ENCODE measurements at regions not wholly inside any gene's neighbourhood (a gene's known extent, or its start where the extent isn't known, plus 50 kb on each side); places are given as distances from the start of the nearest gene placed in this dataset.
A peak's percentile ranks its signal among the peaks of the same experiment; 100 is the strongest.
"Not testable (repeated sequence)": the region's sequence is repeated elsewhere in the genome, so short reads cannot be mapped to it uniquely, and the experiment has no call there.

GRCh38 chr5:36385495-36385894, 83.8 kb upstream of the RANBP3L start:
- no peak for DNase-seq (ENCODE audit: extremely low read depth in 1 of 11, low read depth in 9 of 11, low spot score in 4 of 11)

DNA sequence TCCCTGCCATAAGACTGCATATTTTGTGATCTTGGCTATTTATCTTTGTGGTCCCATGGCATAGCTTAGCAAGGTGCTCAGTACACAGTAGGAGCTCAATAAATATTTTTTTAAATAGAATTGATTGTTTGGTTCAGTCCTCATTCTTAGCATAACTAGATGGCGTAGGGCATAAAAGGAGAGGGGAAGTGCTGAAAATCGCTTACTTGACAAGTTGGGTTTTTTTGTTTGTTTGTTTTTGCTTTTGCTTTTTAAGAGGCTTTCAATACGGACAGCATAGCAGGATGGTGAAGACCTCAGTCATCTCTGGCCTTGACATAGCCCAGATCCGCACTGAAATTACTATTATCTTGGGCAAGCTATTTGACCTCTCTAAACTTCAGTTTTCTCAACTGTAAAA, 86.6 kb upstream of the RANBP3L start:
- DNase-seq (ENCODE audit: extremely low read depth in 1 of 11, low read depth in 9 of 11, low spot score in 4 of 11), result no peak

GRCh38 chr5:36389245-36389644, 87.5 kb upstream of the RANBP3L start:
- peak in 2 of 11 donors; percentile 5 to 21 for DNase-seq (ENCODE audit: extremely low read depth in 1 of 11, low read depth in 9 of 11, low spot score in 4 of 11)

- DNase-seq (ENCODE audit: extremely low read depth in 1 of 11, low read depth in 9 of 11, low spot score in 4 of 11), result no peak
Measured at GRCh38 chr5:36390640-36391039, 88.9 kb upstream of the RANBP3L start.

DNA sequence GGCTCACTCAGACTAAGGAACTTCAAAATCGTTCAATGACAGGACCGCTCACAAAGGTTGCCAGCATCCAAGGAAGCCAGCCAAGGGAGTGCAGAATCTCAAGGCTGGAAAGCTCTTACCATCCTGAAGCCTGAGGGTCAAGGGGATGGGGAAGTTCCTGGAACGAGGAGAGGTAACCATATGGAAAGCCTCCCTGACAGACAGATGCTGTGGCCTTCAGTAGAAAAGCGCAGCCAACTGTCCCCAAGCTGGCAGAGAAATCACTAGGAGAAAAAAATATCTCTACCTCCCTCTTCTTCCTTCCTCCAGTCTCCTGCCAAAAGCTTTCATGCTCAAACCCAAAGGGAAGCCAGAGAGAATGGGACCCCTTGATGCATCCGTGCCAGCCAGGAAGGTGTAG, 90.5 kb upstream of the RANBP3L start:
- DNase-seq (ENCODE audit: extremely low read depth in 1 of 11, low read depth in 9 of 11, low spot score in 4 of 11), result no peak

GRCh38 chr5:36392818-36393217, 91.1 kb upstream of the RANBP3L start:
- DNase-seq (ENCODE audit: extremely low read depth in 1 of 11, low read depth in 9 of 11, low spot score in 4 of 11), result no peak

GRCh38 chr5:36393656-36394428, 92.1 kb upstream of the RANBP3L start:
- no peak for DNase-seq (ENCODE audit: extremely low read depth in 1 of 11, low read depth in 9 of 11, low spot score in 4 of 11)

DNA sequence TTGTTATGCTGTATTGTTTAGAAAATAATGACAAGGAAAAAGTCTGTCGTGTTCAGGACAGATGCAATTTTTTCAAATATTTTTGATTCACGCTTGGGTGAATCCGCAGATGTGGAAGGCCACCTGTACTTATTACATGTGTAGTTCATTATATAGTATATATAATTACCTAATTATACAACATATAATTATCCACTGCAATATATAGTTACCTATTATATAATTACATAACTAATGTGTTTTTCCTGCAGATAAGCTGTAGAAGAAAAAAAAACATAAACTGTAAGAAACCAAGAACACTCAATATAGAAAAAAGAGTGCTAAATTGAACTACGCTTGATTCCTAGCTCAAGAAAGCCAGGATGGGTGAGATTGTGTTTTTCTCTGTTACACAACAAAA, 93.6 kb upstream of the RANBP3L start:
- no peak for DNase-seq (ENCODE audit: extremely low read depth in 1 of 11, low read depth in 9 of 11, low spot score in 4 of 11)

DNA sequence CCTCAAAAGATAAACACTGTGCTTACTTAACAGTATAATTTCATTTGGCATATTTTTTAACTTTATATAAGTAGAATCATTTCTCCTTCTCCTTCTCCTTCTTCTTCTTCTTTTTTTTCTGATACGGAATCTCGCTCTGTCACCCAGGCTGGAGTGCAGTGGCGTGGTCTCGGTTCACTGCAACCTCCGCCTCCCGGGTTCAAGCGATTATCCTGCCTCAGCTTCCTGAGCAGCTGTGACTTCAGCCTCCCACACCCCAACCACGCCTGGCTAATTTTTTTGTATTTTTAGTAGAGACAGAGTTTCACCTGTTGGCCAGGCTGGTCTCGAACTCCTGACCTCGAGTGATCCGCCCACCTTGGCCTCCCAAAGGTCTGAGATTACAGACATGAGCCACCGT, 94.2 kb upstream of the RANBP3L start:
- DNase-seq (ENCODE audit: extremely low read depth in 1 of 11, low read depth in 9 of 11, low spot score in 4 of 11), result not testable (repeated sequence)

DNA sequence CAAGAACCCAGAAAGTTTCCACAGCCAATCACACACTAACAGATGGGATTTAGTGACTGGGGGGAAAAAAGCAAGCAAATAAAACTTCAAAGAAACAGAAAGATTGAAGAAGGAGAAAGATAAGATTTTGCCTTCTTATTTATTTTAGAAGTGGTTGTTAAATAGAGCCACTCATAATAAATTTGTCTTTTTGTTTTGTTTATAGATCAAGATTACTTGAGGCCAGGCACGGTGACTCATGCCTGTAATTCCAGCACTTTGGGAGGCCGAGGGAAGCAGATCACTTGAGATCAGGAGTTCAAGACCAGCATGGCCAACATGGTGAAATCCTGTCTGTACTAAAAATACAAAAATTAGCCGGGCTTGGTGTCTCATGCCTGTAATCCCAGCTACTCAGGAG, 94.9 kb upstream of the RANBP3L start:
- peak in 3 of 11 donors; percentile 7 to 18 (median 17) for DNase-seq (ENCODE audit: extremely low read depth in 1 of 11, low read depth in 9 of 11, low spot score in 4 of 11)

- DNase-seq (ENCODE audit: extremely low read depth in 1 of 11, low read depth in 9 of 11, low spot score in 4 of 11), result peak in 6 of 11 donors; percentile 35 to 60 (median 43)
Measured at GRCh38 chr5:36397901-36398536, 96.3 kb upstream of the RANBP3L start.

DNA sequence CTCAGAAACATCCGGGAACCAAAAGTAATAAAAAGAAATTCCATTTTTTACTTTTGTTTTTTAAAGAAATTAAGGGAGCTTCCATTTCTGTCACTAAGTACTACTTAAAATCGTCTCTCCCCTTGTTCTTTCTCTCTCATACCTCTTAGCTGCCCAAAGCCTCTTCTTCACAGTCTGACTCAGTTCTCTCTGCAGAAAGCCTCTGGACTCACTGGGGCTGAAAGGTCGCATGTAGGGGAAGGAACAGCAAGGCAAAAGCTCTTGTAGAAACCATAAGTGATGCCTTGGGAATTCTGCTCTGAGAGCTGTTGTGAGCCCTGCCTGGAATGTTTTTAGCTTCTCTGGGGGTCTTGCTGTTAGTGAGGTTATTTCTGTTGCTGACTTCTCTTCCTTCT, 100.8 kb upstream of the RANBP3L start:
- DNase-seq (ENCODE audit: extremely low read depth in 1 of 11, low read depth in 9 of 11, low spot score in 4 of 11), result no peak

DNA sequence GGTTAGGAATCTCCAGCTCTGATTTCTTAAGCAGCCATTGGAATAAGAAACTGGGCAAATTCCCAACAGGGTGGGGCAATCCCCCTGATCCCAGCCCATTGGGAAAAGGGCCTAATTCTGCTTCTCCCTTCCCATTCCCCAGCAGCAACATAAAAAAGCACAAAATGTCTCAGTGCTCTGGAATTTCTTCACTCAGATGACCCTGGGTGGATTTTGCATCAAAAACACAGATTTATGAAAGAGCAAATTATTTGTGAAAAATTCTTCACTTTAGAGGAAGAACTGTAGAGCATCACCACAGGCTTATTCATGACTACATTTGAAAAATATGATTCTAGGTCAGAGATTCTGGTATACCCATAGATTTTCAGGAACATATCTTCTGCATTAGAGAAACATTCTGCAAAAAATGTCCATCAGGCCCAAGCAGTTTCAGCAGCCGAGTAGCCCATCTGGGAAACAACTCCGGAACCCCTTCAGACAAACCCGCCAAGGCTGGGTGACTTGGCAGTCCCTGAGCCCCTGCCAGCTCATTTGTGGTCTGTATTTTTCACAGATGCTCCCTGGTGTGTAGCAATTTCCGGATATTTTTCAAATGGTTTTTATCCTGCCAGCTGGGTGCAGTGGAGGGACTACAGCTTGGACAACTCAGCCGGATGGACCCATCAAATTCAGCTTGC, 102.1 kb upstream of the RANBP3L start:
- DNase-seq (ENCODE audit: extremely low read depth in 1 of 11, low read depth in 9 of 11, low spot score in 4 of 11), result no peak

- DNase-seq (ENCODE audit: extremely low read depth in 1 of 11, low read depth in 9 of 11, low spot score in 4 of 11), result no peak
Measured at GRCh38 chr5:36406023-36406422, 104.3 kb upstream of the RANBP3L start.

GRCh38 chr5:36407396-36407795, 105.7 kb upstream of the RANBP3L start:
- no peak for DNase-seq (ENCODE audit: extremely low read depth in 1 of 11, low read depth in 9 of 11, low spot score in 4 of 11)

DNA sequence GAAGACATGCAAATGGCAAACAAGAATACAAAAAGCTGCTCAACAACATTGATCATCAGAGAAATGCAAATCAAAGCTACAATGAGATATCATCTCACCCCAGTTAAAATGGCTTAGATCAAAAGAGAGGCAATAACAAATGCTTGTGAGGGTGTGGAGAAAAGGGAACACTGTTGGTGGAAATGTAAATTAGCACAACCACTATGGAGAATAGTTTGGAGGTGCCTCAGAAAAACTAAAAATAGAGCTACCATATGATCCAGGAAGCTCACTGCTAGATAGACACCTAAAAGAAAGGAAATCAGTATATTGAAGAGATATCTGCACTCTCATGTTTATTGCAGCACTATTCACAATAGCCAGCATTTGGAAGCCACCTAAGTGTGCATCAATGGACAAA, 108.0 kb upstream of the RANBP3L start:
- not testable (repeated sequence) for DNase-seq (ENCODE audit: extremely low read depth in 1 of 11, low read depth in 9 of 11, low spot score in 4 of 11)

- not testable (repeated sequence) for DNase-seq (ENCODE audit: extremely low read depth in 1 of 11, low read depth in 9 of 11, low spot score in 4 of 11)
Measured at GRCh38 chr5:36410672-36411071, 109.0 kb upstream of the RANBP3L start.

DNA sequence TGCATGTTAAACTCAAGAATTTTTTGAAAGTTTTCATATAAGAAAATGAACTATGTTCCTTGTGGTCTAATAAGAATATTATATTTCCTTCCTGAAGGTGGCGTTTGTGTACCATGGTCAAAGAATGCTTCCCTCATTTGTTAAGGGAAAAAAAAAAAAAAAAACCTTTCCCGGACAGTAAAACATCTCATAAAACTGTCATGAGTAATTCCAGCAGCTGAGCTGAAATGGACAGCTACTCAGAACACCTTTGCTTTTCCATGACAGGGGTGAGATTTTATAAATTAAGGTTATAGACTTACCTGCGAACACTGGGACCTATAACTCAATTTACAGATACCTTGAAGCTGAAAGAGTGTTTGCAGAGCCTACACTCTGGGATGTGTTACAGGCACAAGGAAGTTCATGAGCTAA, 113.2 kb upstream of the RANBP3L start:
- peak in 6 of 11 donors; percentile 38 to 62 (median 41) for DNase-seq (ENCODE audit: extremely low read depth in 1 of 11, low read depth in 9 of 11, low spot score in 4 of 11)

- no peak for DNase-seq (ENCODE audit: extremely low read depth in 1 of 11, low read depth in 9 of 11, low spot score in 4 of 11)
Measured at GRCh38 chr5:36416605-36417004, 114.9 kb upstream of the RANBP3L start.

- DNase-seq (ENCODE audit: extremely low read depth in 1 of 11, low read depth in 9 of 11, low spot score in 4 of 11), result no peak
Measured at GRCh38 chr5:36417221-36417620, 115.5 kb upstream of the RANBP3L start.
